GM18873 (cell line): ENCODE measurements at regions not wholly inside any gene's neighbourhood (a gene's known extent, or its start where the extent isn't known, plus 50 kb on each side); places are given as distances from the start of the nearest gene placed in this dataset.
A peak's percentile ranks its signal among the peaks of the same experiment; 100 is the strongest.
"Not testable (repeated sequence)": the region's sequence is repeated elsewhere in the genome, so short reads cannot be mapped to it uniquely, and the experiment has no call there.

Source experiments
- ATAC-seq: cut with Tn5 transposase; IDR thresholded peaks from one replicate; pipeline ENCODE4 v1.9.1; 2021; ENCODE audit warnings: mild to moderate bottlenecking, moderate library complexity, moderate number of reproducible peaks; ENCODE audit not compliant: unreplicated experiment, low FRiP score

DNA sequence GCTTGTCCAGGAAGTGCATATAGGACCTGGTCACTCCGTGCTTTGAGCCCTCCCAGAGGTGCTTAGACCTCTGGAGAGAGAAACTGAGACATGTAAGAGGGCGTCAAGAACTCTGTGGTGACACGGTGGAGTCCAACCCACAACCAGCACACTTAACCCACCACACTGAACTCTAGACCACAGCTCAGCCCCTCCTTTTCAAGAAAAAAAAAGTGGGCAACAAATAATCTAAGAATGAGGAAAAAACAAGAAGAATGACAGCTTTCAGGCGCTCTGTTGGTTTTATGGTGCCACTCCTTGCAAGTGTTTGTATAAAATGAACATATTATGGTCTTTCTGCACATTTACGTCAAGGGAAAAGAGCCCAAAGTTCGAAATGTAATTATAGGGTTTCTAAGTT, 50.2 kb upstream of the SNAPC3 start:
- no peak for ATAC-seq

DNA sequence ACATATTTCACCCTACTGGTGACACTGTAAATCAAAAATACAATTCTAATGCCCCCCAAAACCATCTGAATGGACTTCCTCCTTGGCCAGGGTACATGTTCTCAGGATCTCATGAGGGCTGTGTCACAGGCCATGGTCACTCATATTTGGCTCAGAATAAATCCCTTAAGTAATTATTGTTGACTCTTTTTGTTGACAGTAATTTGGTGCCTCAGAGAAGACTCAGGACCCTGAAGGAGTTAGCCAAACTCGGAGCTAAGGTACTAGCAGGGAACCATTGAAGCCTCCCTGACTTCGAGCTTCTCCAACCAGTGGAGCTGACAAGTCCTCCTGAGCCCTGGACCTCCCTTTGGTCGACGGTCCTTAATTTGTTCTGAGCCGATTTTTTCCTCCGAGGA, 51.2 kb upstream of the SNAPC3 start:
- no peak for ATAC-seq

DNA sequence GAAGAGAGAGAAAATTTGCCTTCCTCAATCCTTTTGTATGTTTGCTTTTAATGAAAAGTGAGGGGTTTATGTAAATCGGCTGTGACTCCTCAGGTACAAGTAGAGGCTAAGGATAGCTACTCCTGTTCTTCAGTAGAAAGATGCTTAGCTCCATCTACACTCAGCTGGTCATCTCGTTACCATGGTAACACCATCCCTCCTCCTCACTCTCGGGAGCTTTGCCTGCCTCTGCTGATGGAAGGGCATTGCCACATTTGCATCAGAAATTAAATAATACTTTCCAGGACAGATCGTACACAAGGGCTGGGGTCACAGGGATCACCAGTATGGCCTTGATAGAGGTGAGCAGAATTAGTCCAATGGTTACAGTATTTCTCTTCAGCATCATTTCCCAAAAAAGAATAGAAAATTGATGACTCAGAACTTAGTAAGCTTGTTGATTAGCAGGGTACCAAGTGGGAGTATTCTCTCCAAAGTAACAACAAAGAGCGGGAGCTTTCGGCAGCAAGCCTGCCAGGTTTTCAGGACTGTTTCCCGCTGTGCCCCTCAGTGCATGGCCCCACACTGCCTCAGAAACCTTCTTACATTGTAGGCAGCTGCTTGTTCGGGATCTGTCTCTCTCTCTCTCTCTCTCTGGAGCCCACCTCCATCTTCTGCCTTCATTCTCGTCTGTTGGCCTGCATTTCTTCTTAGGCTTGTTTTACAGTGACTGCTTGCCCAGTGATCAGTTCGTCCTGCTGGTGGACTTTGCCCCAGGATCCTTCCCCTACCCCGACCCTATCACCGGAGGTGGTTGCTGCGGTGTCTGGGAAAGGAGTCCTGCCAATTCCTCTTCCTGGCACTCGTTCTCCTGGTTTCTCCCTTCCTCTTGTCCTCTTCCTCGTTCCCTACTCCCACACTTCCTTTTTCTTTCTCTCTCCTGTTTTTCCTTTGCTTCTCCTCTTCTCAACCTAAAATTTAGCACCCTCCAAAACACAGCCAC, 51.9 kb upstream of the SNAPC3 start:
- ATAC-seq, result no peak

DNA sequence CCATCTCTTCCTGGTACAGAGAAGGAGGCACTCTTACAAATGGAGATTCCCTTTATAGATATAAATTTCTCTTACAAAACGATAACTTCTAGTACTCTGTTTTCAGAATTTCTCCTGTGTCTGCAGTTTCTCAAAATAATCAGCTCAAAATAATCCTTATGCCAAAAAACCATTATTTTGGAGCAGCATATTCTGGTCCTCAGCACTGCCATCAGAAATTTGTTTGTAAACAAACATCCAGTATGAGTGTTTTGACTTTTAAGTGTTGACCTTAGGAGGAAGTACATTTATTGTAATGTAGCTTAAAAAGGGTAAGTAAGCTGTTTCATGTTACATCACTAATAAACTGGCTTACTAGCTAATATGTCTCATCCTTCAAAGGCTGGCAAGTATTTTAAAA, 52.8 kb upstream of the SNAPC3 start:
- ATAC-seq, result no peak

DNA sequence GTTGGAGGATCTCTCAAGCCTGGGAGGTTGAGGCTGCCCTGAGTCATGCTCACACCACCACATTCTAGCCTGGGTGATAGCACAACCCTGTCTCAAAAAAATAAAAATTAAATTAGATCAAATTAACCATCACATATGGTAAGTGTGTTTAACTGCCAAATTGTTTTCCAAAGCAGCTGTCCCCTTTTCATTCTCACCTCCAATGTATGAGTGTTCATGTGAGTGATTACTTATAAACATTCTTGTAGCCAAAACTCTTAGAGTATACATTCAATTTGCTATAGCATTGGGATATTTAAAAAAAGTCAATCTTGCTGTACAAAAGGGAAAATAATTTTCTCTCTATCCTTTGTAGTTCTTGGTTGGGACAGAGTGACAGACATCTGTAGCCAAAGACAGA, 53.4 kb upstream of the SNAPC3 start:
- no peak for ATAC-seq

DNA sequence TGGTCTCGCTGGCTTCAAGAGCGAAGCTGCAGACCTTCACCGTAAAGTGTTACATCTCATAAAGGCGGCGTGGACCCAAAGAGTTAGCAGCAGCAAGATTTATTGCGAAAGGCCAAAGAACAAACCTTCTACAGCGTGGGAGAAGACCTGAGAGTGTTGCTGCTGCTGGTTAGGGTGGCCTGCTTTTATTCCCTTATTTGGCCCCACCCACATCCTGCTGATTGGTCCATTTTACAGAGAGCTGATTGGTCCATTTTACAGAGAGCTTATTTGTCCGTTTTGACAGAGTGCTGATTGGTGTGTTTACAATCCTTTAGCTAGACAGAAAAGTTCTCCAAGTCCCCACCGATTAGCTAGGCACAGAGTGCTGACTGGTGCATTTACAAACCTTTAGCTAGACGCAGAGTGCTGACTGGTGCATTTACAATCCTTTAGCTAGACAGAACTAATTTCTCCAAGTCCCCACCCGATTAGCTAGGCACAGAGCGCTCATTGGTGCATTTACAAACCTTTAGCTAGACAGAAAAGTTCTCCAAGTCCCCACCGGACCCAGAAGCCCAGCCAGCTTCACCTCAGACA, 57.6 kb upstream of the SNAPC3 start:
- ATAC-seq, result not testable (repeated sequence)

DNA sequence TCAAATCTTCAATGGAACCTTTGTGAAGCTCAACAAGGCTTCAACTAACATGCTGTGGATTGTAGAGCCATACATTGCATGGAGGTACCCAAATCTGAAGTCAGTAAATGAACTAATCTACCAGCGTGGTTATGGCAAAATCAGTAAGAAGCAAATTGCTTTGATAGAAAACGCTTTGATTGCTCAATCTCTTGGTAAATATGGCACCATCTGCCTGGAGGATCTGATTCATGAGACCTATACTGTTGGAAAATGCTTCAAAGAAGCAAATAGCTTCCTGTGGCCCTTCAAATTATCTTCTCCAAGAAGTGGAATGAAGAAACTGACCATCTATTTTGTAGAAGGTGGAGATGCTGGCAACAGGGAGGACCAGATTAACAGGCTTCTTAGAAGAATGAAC, 54.7 kb upstream of the TTC39B start:
- ATAC-seq, result no peak

DNA sequence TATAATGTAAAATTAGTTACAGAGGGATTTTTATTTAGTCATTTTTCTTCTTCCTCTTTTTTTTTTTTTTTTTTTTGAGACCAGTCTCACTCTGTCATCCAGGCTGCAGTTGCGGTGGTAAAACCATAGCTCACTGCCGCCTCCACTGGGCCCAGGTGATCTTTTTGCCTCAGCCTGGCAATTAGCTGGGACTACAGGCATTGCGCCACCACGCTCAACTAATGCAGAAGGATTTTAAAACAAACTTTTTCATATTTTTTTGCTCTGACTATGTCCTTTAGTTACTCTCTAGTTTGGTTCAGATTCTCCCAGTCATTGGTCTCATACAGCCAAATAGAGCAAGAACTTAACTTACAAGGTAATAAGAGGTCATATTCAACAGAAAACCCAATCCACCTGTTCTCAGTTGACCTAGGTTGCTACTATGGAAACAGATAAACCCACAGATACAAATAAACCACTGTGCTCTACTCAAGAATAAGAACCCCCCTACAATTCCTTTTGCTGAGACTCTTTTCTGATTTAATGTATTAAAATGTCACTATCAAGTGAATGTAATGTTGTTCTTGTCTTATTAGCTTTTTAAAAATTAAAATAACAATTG, 50.1 kb upstream of the TTC39B start:
- ATAC-seq, result peak; percentile 79
